HEK293 (cell line): ENCODE measurements at regions not wholly inside any gene's neighbourhood (a gene's known extent, or its start where the extent isn't known, plus 50 kb on each side); places are given as distances from the start of the nearest gene placed in this dataset.

Experiments
- CTCF ChIA-PET: fragments of 350-600 bp; formaldehyde crosslinking; extraction: SDS; loops from one replicate; lab custom pipeline; 2021; ENCODE audit warnings: antibody characterized with exemption; lab: Yijun Ruan, JAX
- POLR2A ChIA-PET: fragments of 300-600 bp; formaldehyde crosslinking; extraction: SDS; loops from one replicate; lab custom pipeline; 2020; ENCODE audit warnings: antibody characterized with exemption, inconsistent platforms; lab: Yijun Ruan, JAX
- H3K27ac ChIP-seq: fragments of 200-500 bp; sonication (Bioruptor generic); 2 replicates; pipeline ENCODE4 v1.5.1; 2014; ENCODE audit warnings: low read depth, low read length, control low read depth, inconsistent platforms; ENCODE audit errors: extremely low read depth
- H3K36me3 ChIP-seq, 2 experiments: fragments of 200-500 bp in 1 of 2; sonication (Bioruptor generic) in 1 of 2; 1 replicate in 1 of 2; 2 replicates in 1 of 2; pipeline ENCODE4 v1.5.1; 2014 to 2017; ENCODE audit warnings: inconsistent platforms in 2 of 2, low read length in 2 of 2; ENCODE audit not compliant: control insufficient read depth in 2 of 2, insufficient read depth in 1 of 2
- H3K4me1 ChIP-seq: fragments of 200-500 bp; sonication (Bioruptor generic); 2 replicates; pipeline ENCODE4 v1.5.1; 2014; ENCODE audit warnings: mild to moderate bottlenecking, low read length, inconsistent platforms; ENCODE audit not compliant: control insufficient read depth, insufficient read depth
- H3K4me3 ChIP-seq: 2 replicates; pipeline ENCODE4 v1.5.1; 2011; ENCODE audit warnings: low read depth, mild to moderate bottlenecking, control low read depth, low read length, moderate library complexity
- H3K9me3 ChIP-seq: fragments of 200-500 bp; sonication (Bioruptor generic); 2 replicates; pipeline ENCODE4 v1.5.1; 2014; ENCODE audit warnings: low read depth, low read length, inconsistent platforms; ENCODE audit not compliant: control insufficient read depth, insufficient read depth
- PRDM2 ChIP-seq: fragments of 450-650 bp; formaldehyde crosslinking; IDR thresholded peaks from 2 replicates; pipeline ENCODE4 v1.5.1; 2016; ENCODE audit warnings: missing biosample characterization, missing genetic modification characterization, borderline replicate concordance
- REPIN1 ChIP-seq: fragments of 450-650 bp; formaldehyde crosslinking; IDR thresholded peaks from 2 replicates; pipeline ENCODE4 v1.5.1; 2017; ENCODE audit warnings: missing biosample characterization, missing genetic modification characterization, low read depth
- YY1 ChIP-seq: fragments of 450-650 bp; formaldehyde crosslinking; IDR thresholded peaks from 2 replicates; pipeline ENCODE4 v1.5.1; 2018; ENCODE audit warnings: missing biosample characterization, missing genetic modification characterization
- ZBTB20 ChIP-seq: fragments of 450-650 bp; formaldehyde crosslinking; IDR thresholded peaks from 2 replicates; pipeline ENCODE4 v1.5.1; 2016; ENCODE audit warnings: missing biosample characterization, missing genetic modification characterization
- ZNF214 ChIP-seq: fragments of 450-650 bp; formaldehyde crosslinking; IDR thresholded peaks from 2 replicates; pipeline ENCODE4 v1.5.1; 2017; ENCODE audit warnings: missing biosample characterization, mild to moderate bottlenecking, missing genetic modification characterization, borderline replicate concordance
- ZNF221 ChIP-seq: fragments of 450-650 bp; formaldehyde crosslinking; IDR thresholded peaks from 2 replicates; pipeline ENCODE4 v1.5.1; 2017; ENCODE audit warnings: missing biosample characterization, missing genetic modification characterization, borderline replicate concordance
- ZNF266 ChIP-seq: fragments of 450-650 bp; formaldehyde crosslinking; IDR thresholded peaks from 2 replicates; pipeline ENCODE4 v1.5.1; 2016; ENCODE audit warnings: missing biosample characterization, missing genetic modification characterization, low read depth
- ZNF37A ChIP-seq: fragments of 450-650 bp; IDR thresholded peaks from 2 replicates; pipeline ENCODE4 v1.5.1; 2018; ENCODE audit warnings: missing biosample characterization, missing genetic modification characterization
- ZNF501 ChIP-seq: fragments of 450-650 bp; formaldehyde crosslinking; IDR thresholded peaks from 2 replicates; pipeline ENCODE4 v1.5.1; 2016; ENCODE audit warnings: missing biosample characterization, missing genetic modification characterization
- ZNF560 ChIP-seq: fragments of 450-650 bp; formaldehyde crosslinking; IDR thresholded peaks from 2 replicates; pipeline ENCODE4 v1.5.1; 2017; ENCODE audit warnings: missing biosample characterization, missing genetic modification characterization, borderline replicate concordance
- ZNF707 ChIP-seq: fragments of 450-650 bp; formaldehyde crosslinking; IDR thresholded peaks from 2 replicates; pipeline ENCODE4 v1.5.1; 2016; ENCODE audit warnings: missing biosample characterization, missing genetic modification characterization
- ZNF791 ChIP-seq: fragments of 450-650 bp; formaldehyde crosslinking; IDR thresholded peaks from 2 replicates; pipeline ENCODE4 v1.5.1; 2016; ENCODE audit warnings: missing biosample characterization, missing genetic modification characterization
- TF ChIP-seq, protein P1 (sequence below): fragments of 450-650 bp; formaldehyde crosslinking; IDR thresholded peaks from 2 replicates; pipeline ENCODE4 v1.5.1; 2016; ENCODE audit warnings: missing biosample characterization, missing genetic modification characterization
- TF ChIP-seq, protein P2 (sequence below): fragments of 450-650 bp; formaldehyde crosslinking; IDR thresholded peaks from 2 replicates; pipeline ENCODE4 v1.5.1; 2016; ENCODE audit warnings: missing biosample characterization, missing genetic modification characterization

GRCh38 chr9:91024841-91025240 is 223.2 kb downstream of the SYK start:
- Histone ChIP-seq H3K4me3 (no peak overlapping the region), H3K4me1 (no peaks in the 10 kb centered on the region), H3K27ac (no peak overlapping the region), H3K36me3 (no peaks in the 10 kb centered on the region), H3K9me3 (no peaks in the 10 kb centered on the region)
- CTCF ChIA-PET, result no interaction called here
- POLR2A ChIA-PET, result no interaction called here
- TF ChIP-seq ZNF221 (no peak), ZNF266 (no peak), YY1 (no peak), ZBTB20 (tag by site-specific recombination) (no peak), ZNF560 (tag by site-specific recombination) (no peak), ZNF214 (no peak), ZNF501 (tag by site-specific recombination) (no peak), ZNF791 (tag by site-specific recombination) (no peak), ZNF707 (tag by site-specific recombination) (no peak), REPIN1 (tag by site-specific recombination) (no peak), ZNF37A (tag by site-specific recombination) (no peak)
- TF ChIP-seq, protein P1, sequence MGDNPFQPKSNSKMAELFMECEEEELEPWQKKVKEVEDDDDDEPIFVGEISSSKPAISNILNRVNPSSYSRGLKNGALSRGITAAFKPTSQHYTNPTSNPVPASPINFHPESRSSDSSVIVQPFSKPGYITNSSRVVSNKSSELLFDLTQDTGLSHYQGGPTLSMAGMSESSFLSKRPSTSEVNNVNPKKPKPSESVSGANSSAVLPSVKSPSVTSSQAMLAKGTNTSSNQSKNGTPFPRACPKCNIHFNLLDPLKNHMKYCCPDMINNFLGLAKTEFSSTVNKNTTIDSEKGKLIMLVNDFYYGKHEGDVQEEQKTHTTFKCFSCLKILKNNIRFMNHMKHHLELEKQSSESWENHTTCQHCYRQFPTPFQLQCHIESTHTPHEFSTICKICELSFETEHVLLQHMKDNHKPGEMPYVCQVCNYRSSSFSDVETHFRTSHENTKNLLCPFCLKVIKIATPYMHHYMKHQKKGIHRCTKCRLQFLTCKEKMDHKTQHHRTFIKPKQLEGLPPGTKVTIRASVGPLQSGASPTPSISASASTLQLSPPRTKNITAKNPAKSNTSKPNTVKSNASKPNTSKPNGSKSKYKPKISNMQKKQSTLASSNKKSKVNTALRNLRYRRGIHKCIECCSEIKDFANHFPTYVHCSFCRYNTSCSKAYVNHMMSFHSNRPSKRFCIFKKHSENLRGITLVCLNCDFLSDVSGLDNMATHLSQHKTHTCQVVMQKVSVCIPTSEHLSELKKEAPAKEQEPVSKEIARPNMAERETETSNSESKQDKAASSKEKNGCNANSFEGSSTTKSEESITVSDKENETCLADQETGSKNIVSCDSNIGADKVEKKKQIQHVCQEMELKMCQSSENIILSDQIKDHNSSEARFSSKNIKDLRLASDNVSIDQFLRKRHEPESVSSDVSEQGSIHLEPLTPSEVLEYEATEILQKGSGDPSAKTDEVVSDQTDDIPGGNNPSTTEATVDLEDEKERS (tag by site-specific recombination), result no peak

DNA sequence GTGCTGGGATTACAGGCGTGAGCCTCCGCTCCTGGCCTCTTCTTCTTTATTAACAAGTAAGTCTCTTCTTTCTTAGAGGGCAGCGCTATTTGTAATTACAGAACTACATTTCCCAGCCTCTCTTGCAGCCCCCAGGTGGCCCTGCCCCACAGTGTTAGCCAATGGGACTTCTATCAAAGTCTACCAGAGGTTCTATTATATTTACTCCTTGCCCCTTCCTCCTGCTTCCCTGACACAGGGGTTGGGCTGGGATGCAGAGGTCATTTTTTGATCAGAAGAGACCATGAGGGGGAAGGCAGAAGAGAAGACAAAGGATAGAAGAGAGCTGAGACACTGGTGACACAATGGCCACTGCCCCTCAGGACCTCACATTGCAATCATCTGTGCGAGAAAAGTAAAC is 224.2 kb downstream of the SYK start:
- no peak for TF ChIP-seq PRDM2 (tag by site-specific recombination)
- TF ChIP-seq, protein P2, sequence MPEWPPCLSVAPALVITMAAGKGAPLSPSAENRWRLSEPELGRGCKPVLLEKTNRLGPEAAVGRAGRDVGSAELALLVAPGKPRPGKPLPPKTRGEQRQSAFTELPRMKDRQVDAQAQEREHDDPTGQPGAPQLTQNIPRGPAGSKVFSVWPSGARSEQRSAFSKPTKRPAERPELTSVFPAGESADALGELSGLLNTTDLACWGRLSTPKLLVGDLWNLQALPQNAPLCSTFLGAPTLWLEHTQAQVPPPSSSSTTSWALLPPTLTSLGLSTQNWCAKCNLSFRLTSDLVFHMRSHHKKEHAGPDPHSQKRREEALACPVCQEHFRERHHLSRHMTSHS (tag by site-specific recombination), result no peak
- Histone ChIP-seq H3K4me3 (no peak overlapping the region), H3K4me1 (no peaks in the 10 kb centered on the region), H3K27ac (no peak overlapping the region), H3K9me3 (no peaks in the 10 kb centered on the region), H3K36me3 (no peaks in the 10 kb centered on the region)
- POLR2A ChIA-PET, result no interaction called here
- CTCF ChIA-PET, result no interaction called here
